ENCODE measurements at regions not wholly inside any gene's neighbourhood (a gene's known extent, or its start where the extent isn't known, plus 50 kb on each side); places are given as distances from the start of the nearest gene placed in this dataset.

DNA sequence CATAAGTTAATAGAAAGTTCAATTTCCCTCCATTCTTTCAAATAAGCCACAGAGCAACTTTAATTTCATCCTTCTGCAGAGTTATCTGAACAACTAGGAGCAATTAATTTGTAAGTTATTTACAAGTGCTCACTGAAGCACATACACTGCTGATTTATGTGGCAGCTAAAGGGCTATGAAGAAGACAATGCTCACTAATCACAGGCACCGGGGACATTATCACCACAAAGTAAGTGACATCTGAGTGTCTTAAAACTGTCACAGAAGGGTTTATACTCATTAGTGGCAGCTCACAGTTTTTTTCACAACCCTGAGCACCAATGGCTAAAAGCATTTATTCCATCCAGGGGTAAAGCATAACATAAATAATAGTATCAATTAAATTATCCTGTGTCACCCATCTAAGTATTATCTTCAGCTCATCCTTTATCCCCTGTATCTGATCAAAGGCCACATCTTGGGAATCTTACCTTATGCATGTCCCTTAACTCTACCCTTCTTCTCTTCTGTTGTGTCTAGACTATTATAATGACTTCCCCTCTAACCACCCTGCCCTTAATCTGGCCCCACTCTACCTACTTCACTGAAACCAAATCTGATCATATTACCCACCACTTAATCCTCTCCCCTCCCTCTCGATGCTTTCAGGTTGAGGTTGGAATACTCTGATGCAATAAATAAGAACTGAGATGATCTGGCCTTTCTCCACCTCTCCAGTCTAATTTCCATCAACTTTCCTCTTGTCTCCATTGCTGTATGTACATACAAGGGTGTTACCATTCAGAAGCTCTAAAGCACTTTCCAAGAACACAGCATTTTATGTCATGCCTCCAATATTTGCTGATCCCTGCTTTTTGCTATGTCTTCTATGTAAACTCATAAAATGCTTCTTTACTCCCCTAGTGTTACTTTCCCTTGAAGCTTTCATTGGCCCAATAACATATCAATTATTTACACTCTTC, 252.7 kb downstream of the CASP12 start:
- Histone ChIP-seq H3K4ac (ENCODE audit: low read depth, low read length) (no peak overlapping the region), H3K36me3 (ENCODE audit: control insufficient read depth, insufficient read depth, low read length) (no peaks in the 10 kb centered on the region), H3K27ac (ENCODE audit: insufficient read depth, low read length) (no peak overlapping the region), H3K56ac (ENCODE audit: extremely low read depth, insufficient read depth, low read length) (no peak overlapping the region), H2AFZ (replicated peaks; ENCODE audit: low read length, poor library complexity) (no peak overlapping the region), H2BK15ac (ENCODE audit: low read depth, low read length) (no peak overlapping the region), H3K79me1 (ENCODE audit: low read depth in 1 of 2, low read length in 2 of 2) (no peaks in the 10 kb centered on the region), H2BK5ac (ENCODE audit: low read depth, low read length, poor library complexity, severe bottlenecking) (no peak overlapping the region), H2BK120ac (ENCODE audit: low read depth, low read length) (no peak overlapping the region), H3K23ac (ENCODE audit: low read depth, low read length) (no peak overlapping the region), H3K9me3 (ENCODE audit: control insufficient read depth, insufficient read depth, low read length) (no peaks in the 10 kb centered on the region), H4K20me1 (ENCODE audit: insufficient read depth, low read length) (no peaks in the 10 kb centered on the region), H4K5ac (ENCODE audit: low read depth, low read length) (no peak overlapping the region), H3K9me1 (ENCODE audit: insufficient read depth, low read length) (no peaks in the 10 kb centered on the region), H3K4me3 (ENCODE audit: insufficient read depth, low read depth, low read length) (no peak overlapping the region), H3K14ac (replicated peaks; ENCODE audit: low read depth, low read length) (no peak overlapping the region), H2BK20ac (ENCODE audit: low read depth, low read length) (no peak overlapping the region), H2AK5ac (ENCODE audit: low read depth, low read length) (no peak overlapping the region), H3K4me1 (ENCODE audit: control insufficient read depth, insufficient read depth, low read length) (no peaks in the 10 kb centered on the region), H3K18ac (ENCODE audit: low read depth, low read length) (no peak overlapping the region), H4K8ac (ENCODE audit: low read depth in 2 of 2, low read length in 2 of 2) (no peak overlapping the region), H3K27me3 (ENCODE audit: control insufficient read depth, insufficient read depth, low read length) (no peaks in the 10 kb centered on the region), H3K4me2 (ENCODE audit: low read depth, low read length) (no peak overlapping the region), H3K9ac (ENCODE audit: low read depth, low read length) (no peak overlapping the region), H4K91ac (ENCODE audit: insufficient read depth, low read depth, low read length) (no peak overlapping the region), H2AK9ac (replicated peaks; ENCODE audit: low read depth, low read length, poor library complexity) (no peak overlapping the region)
- POLR2A ChIA-PET (ENCODE audit: unreplicated experiment) = no interaction called here
- no TSS peak for BruUV-seq (replicated peaks)
- TF ChIP-seq POLR2A (IDR thresholded peaks at IDR 0.05; ENCODE audit: low read depth, low read length) (no peak), RCOR1 (IDR thresholded peaks at IDR 0.05; ENCODE audit: insufficient replicate concordance, low read length) (no peak), MAFK (IDR thresholded peaks at IDR 0.05; ENCODE audit: low read depth, low read length) (no peak), MXI1 (IDR thresholded peaks at IDR 0.05; ENCODE audit: borderline replicate concordance, low read depth, low read length) (no peak), SMC3 (IDR thresholded peaks at IDR 0.05; ENCODE audit: low read depth, low read length) (no peak), CHD1 (IDR thresholded peaks at IDR 0.05; ENCODE audit: low read depth, low read length) (no peak), RAD21 (IDR thresholded peaks at IDR 0.05; ENCODE audit: low read length) (no peak), RFX5 (IDR thresholded peaks at IDR 0.05; ENCODE audit: low read depth, low read length) (no peak)
- TF ChIP-seq, protein P1, sequence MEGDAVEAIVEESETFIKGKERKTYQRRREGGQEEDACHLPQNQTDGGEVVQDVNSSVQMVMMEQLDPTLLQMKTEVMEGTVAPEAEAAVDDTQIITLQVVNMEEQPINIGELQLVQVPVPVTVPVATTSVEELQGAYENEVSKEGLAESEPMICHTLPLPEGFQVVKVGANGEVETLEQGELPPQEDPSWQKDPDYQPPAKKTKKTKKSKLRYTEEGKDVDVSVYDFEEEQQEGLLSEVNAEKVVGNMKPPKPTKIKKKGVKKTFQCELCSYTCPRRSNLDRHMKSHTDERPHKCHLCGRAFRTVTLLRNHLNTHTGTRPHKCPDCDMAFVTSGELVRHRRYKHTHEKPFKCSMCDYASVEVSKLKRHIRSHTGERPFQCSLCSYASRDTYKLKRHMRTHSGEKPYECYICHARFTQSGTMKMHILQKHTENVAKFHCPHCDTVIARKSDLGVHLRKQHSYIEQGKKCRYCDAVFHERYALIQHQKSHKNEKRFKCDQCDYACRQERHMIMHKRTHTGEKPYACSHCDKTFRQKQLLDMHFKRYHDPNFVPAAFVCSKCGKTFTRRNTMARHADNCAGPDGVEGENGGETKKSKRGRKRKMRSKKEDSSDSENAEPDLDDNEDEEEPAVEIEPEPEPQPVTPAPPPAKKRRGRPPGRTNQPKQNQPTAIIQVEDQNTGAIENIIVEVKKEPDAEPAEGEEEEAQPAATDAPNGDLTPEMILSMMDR (conservative IDR thresholded peaks at IDR 0.05; ENCODE audit: low read depth, low read length) = no peak
- no peak for ATAC-seq (ENCODE audit: low read depth)
- intact Hi-C loops (cut with micrococcal nuclease) = no loop called here
- WGBS, 2 experiments (ENCODE audit: extremely low coverage in 2 of 2, insufficient read length in 1 of 2) = no CpG with 5 or more reads among the region's 2 CpGs
- CTCF ChIA-PET = interaction anchor here (0.6 kb wide), 1 partner anchor 8 kb away, joined by 3 read pairs; no protein-coding TSS in a partner anchor
- no peak for DNase-seq
- in situ Hi-C loops (cut with MboI; ENCODE audit: low sequenced_read_pairs) = no loop called here
- dilution Hi-C loops (cut with HindIII; ENCODE audit: low sequenced_read_pairs, unreplicated experiment) = no loop called here

Measured in IMR-90 (cell line).